NCI-H748 treated with DMSO at 0.1 percent for 48 hours (cell line): ENCODE measurements at regions not wholly inside any gene's neighbourhood (a gene's known extent, or its start where the extent isn't known, plus 50 kb on each side); places are given as distances from the start of the nearest gene placed in this dataset.
"Not testable (repeated sequence)": the region's sequence is repeated elsewhere in the genome, so short reads cannot be mapped to it uniquely, and the experiment has no call there.

Experiments
- DNase-seq: peaks from one replicate; lab custom pipeline; 2025; lab: John Stamatoyannopoulos, UW

DNA sequence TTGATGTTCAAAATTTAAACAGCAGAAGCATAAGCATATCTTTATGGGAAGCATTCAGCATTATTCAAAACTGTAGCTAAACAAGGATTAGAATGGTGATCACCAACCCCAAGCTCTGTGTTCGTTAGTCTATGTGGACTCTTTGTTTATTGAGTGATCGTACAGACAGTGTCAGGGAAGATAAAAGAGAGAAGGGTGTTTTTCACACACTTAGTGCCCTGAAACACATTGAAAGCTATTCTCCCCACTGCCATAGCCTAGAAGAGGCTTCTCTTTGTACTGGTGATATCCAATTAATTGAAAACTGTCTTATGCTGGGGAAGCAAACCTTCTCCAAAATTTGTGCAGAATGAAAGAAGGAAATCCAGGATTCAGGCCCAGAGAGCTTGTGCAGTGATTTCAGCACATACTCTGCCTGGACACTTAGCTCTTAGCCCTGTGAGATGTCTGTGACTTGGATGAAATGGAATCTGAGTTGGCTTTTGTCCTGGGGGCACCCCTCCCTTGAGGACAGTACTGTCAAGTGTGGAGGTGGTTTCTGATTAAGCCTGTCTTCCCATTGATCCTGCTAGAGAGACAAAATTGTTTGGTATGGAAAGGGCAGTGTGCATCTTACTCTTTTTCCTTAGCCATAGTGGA lies 125.7 kb upstream of the MTHFD1L start:
- DNase-seq, result no peak

DNA sequence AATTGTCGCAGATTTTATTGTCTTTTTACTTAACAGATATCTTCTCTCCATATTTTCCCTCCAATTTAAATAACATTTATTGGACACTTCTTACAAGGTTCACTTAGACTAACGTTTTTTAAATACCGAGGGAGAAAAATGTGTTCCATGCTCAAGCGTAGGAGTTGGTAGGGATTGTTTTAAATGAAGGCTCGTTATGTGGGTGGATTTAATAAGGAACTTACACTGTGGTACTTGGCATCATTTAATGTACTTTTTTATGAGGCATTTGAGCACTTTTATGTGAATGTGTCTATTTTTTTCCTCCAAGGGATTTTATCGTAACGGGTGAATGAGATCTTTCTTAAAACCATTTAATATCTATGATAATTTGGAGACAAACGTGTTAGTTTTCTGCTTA lies 125.0 kb upstream of the MTHFD1L start:
- no peak for DNase-seq

GRCh38 chr6:150741633-150742200 lies 123.8 kb upstream of the MTHFD1L start:
- no peak for DNase-seq

GRCh38 chr6:150744522-150745260 lies 120.8 kb upstream of the MTHFD1L start:
- no peak for DNase-seq

GRCh38 chr6:150745896-150746295 lies 119.6 kb upstream of the MTHFD1L start:
- no peak for DNase-seq

- DNase-seq, result no peak
Measured at GRCh38 chr6:150747155-150747554, 118.3 kb upstream of the MTHFD1L start.

DNA sequence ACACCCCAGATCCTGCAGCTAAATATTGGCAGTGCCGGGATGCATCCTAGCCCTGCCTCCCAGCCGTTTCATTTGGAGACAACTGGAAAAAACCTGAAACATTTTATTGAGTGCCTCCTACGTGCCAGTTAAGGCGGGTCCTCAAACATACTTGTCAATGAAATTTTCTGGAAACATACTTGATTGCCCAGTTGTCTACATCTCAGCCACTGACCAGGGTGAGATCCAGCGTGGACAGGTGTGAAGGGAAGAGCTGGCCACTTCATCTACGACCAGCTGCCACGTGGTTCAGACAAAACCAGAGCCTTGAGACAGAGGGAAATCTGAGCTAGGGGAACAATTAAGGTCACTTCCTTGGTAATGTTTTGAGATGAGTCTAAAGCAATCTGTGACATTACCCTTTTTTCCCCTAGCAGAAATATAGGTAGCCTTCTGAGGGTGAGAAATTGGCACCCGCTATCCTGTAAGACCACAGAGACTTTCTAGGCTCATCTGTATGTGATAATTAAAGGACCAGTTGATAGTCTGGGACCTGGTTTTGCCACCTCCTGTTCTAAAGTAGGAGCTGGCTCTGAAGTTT lies 116.3 kb upstream of the MTHFD1L start:
- DNase-seq, result no peak

DNA sequence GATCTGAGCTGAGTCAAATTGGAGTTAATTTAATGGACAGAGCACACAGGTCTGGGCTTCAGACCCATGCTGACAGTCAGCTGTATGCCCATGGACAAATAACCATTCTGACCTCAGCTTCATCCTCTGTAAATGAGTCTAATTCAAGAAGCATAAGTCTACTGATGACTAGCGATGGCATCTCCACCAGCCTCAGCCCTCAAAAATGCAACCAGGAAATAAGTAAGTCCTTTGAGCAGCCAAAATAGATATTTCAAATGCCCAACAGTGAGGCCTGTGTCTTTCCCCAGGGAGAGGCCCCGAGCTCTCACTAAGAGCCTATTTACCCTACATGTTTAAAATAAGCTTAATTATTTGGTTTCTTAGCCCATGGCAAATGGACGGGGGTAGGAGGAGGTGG lies 114.2 kb upstream of the MTHFD1L start:
- no peak for DNase-seq

DNA sequence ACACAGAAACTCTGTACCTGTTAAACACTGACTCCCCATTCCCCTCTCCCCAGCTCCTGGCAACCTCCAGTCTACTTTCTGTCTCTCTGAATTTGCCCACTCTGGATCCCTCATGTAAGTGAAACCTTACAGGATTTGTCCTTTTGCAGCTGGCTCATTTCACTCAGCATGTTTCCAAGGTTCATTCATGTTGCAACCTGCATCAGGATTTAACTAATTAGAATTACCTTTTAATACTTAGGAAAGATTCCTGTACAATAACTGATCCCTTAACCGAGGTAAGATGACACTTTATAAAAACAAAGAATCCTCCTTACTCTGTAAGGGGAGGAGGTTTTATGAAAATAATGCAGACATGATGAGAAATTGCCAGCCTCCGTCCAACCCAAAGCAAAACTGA lies 113.1 kb upstream of the MTHFD1L start:
- no peak for DNase-seq

DNA sequence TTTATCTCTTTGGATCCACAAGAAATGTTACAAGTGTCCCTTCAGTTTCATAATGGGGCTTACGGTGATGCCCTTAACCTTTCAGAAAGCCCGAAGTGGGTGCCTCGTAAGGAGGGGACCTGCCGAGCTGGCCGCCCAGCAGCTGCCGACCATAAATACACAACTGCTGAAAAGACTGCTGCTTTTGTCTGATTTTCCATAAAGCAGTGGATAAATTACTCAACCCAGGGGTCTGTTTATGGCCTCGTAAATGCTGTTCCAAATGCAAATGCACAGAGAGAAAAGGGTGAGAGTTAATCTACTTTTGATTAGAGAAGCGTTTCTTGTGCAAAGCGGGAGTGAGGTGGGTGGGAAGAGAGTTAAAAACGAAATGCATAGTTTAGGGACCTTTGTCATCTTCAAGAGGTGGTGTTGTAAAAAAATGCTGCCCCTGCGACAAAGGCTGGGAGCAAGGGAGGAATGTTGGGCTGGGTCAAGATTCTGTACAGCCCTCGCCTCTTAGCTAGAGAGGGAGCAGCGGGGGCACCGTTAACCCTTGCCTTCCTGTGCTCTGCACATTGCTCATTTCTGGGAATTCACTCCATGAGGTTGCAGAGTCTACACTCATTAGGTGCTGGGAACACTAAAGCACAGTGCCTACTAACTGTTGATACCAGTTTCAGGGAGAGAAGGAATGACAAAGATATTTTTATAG lies 112.0 kb upstream of the MTHFD1L start:
- peak; percentile 66 for DNase-seq

DNA sequence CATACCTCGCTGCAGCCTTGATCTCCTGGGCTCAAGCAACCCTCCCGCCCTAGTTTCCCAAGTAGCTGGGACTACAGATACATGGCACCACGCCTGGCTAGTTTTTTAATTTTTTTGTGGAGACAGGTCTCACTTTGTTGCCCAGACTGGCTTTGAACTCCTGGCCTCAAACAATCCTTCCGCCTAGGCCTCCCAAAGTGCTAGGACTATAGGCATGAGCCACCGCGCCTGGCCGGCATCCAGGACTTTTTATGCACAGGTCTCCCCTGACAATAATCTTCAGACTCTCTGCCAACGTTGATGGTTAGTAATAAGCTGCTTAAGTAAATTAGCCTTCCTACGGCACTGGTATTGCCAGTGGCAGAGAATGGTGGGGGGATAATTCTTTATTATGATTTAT lies 110.5 kb upstream of the MTHFD1L start:
- no peak for DNase-seq

DNA sequence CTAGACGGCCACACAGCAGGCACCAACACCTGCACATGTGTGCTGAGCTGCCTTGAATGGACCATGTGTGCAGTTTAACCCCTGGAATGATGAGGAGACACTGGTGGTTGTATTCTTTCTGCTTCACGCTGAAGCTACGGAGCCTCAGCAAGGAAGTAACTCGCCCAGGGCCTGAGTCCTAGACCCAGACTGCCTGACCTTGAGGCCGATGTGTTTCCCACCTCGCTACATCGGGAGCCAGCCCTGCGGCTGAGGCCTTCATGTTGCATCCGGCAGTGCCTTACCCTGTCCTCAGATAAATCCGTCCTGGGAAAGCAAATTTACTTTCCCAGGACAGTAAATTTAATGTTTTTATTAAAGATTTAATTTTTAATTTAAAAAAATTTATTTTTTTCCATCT lies 110.0 kb upstream of the MTHFD1L start:
- no peak for DNase-seq

GRCh38 chr6:150756173-150756572 lies 109.3 kb upstream of the MTHFD1L start:
- DNase-seq, result no peak

GRCh38 chr6:150757807-150758206 lies 107.7 kb upstream of the MTHFD1L start:
- not testable (repeated sequence) for DNase-seq

DNA sequence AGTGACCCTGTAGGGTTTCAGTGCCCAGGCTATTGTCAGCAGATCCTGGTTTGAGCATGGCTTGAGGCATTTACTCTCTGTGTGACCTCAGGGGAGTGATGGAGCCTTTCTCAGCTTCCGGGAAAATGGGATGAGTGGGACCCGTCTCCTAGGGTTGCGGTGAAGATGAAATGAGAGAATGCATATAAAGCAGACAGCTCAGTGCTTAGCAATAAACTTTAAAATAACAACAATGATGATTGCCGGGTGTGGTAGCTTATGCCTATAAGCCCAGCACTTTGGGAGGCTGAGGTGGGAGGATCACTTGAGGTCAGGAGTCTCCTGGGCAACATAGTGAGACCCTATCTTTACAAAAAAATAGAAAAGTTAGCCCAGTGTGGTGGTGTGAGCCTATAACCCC lies 106.0 kb upstream of the MTHFD1L start:
- no peak for DNase-seq

GRCh38 chr6:150761771-150762170 lies 103.7 kb upstream of the MTHFD1L start:
- no peak for DNase-seq

DNA sequence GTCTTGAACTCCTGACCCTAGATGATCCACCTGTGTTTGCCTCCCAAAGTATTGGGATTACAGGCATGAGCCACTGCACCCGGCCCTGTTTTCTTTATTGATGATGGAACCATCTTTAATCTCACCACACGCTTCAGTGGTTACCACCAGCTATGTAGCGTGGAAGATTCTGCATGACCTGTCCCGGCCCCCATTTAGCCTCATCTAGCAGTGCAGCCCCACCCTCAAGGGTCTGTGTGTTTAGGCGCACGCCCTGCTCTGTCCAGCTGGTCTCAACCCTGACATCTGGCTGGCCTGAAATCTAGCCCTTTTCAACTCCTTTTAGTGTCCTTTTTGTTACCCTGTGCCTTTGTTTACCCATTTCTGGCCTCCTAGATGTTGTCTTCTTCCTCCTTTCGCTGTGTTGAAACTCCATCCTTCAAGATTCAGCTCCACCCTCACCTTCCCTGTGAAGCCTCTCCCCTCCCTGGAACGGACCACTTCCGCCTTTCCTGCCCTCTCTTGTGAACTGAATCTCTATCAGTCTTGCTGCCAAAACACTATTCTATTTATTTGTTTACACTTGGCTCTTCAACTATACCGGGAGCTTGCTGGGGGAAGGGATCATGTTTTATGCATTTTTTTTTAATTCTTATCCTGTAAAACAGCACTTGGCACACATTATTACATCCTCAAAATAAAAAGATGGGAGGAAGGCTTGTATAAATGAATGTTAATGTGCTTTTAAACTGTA lies 101.0 kb upstream of the MTHFD1L start:
- DNase-seq, result no peak

DNA sequence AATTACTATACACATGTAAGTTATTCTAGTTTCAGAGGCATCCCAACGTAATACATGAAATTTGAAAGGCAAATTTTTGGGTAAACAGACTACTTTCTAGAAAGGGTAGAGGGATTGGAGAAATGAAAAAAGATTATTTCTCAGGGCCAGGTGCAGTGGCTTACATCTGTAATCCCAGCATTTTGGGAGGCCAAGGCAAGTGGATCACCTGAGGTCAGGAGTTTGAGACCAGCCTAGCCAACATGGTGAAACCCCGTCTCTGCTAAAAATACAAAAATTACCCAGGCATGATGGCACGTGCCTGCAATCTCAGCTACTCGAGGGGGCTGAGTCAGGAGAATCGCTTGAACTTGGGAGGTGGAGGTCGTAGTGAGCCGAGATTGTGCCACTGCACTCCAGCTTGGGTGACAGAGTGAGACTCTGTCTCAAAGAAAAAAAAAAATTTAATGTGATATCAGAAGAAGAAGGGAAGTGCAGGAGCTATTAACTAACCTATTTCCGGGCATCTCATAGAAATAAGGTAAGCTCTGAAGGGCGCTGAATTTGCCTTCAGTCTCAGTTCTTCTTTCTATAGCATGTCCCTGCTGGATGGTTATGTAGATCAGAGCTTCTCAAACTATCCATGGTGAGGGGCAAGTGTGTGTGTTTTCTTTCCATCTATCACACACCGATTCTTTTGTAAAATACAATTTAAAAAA lies 100.3 kb upstream of the MTHFD1L start:
- no peak for DNase-seq

DNA sequence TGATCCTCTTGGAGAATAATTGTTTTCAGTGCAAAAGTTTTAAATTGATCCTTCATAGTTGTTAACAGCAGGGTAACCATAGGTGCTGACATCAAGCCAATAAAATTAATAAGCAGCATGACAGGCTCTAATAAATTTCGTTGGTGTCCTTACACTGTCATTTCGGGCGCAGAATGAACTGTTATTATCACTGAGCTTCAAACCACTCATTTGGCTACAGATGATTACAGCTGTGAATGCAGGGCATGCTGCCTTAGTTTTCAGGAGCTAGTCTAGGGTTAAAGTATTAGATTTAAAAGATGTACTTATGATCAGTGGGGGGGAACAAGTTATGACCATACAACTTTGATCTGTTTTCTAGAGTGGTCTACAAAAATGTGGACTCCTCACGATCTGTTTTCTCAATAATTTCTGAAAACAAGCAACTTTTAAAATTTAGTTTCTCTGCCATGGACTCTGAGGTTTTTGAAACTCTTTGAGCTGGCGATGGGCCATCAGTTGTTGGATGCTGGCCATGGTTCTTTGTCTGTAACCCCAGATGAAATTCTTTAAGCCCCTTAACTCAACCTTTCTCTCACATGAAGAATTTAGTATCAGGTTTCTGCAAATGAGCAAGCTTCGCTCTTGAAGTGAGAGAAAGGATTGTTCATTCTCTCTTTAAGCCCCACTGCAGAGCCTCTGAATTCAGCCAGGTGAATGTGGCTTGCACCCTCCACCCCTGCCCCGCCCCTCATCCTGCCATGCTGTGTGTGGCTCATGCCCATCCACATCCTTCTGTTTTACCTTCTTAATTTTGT lies 99.1 kb upstream of the MTHFD1L start:
- DNase-seq, result no peak

DNA sequence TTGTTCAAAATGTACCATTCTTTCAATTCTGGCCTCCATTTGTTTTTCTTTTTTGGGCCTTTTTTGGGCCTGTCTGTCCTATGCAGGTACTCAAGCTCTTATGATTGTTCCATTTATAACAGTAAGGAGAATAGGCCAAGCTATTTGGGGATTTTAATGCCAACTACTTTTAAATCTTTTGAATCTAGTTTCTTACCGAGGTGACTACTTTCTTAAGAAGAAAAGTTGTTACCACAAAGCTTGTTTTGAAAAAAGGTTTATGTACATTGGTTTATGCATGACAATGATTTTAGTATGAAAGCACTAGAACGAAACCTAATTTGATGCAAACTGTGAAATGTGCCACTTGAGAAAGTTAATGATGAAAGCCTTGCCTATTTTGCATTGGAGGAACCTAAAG lies 98.3 kb upstream of the MTHFD1L start:
- DNase-seq, result no peak
